Frontal cortex (tissue), 3 donors: ENCODE measurements at regions not wholly inside any gene's neighbourhood (a gene's known extent, or its start where the extent isn't known, plus 50 kb on each side); places are given as distances from the start of the nearest gene placed in this dataset.

Experiments
- DNase-seq, 2 donors: peaks; one replicate each; pipeline ENCODE4 v3.0.0; 2012; ENCODE audit warnings: low spot score in 2 of 2
- FAIRE-seq: peaks from 2 replicates; lab custom pipeline; 2012; peaks lifted over from hg19 to GRCh38; lab: Jason Lieb, UNC
- donor health status: control.
- donor health status: control.
- donor health status: control.

- no peak for DNase-seq
- FAIRE-seq: no peak
Measured at GRCh38 chr14:101215927-101216326, 312.4 kb upstream of the RTL1 start.

GRCh38 chr14:101216366-101217079 lies 313.0 kb upstream of the RTL1 start:
- FAIRE-seq (no peak), DNase-seq (no peak)

GRCh38 chr14:101217080-101217463 lies 313.6 kb upstream of the RTL1 start:
- DNase-seq: no peak
- FAIRE-seq: no peak

GRCh38 chr14:101217616-101218371 lies 314.3 kb upstream of the RTL1 start:
- no peak for DNase-seq
- no peak for FAIRE-seq

GRCh38 chr14:101219896-101220703 lies 316.6 kb upstream of the RTL1 start:
- FAIRE-seq: no peak
- no peak for DNase-seq

- FAIRE-seq (no peak), DNase-seq (no peak)
Measured at GRCh38 chr14:101220921-101221510, 317.5 kb upstream of the RTL1 start.

GRCh38 chr14:101221549-101222160 lies 318.1 kb upstream of the RTL1 start:
- FAIRE-seq: no peak
- no peak for DNase-seq

GRCh38 chr14:101222362-101223070 lies 319.0 kb upstream of the RTL1 start:
- no peak for FAIRE-seq

GRCh38 chr14:101223127-101223526 lies 319.6 kb upstream of the RTL1 start:
- no peak for FAIRE-seq
- no peak for DNase-seq

More at GRCh38 chr14:101222362-101223070, 319.0 kb upstream of the RTL1 start:
- no peak for DNase-seq

- FAIRE-seq: no peak
- DNase-seq: no peak
Measured at GRCh38 chr14:101223561-101224162, 320.1 kb upstream of the RTL1 start.

GRCh38 chr14:101224356-101225156 lies 321.0 kb upstream of the RTL1 start:
- DNase-seq (no peak), FAIRE-seq (no peak)

GRCh38 chr14:101225157-101226152 lies 321.9 kb upstream of the RTL1 start:
- FAIRE-seq (no peak), DNase-seq (no peak)

- no peak for FAIRE-seq
Measured at GRCh38 chr14:101226265-101226602, 322.7 kb upstream of the RTL1 start.

GRCh38 chr14:101226603-101227425 lies 323.3 kb upstream of the RTL1 start:
- FAIRE-seq (no peak), DNase-seq (no peak)

More at GRCh38 chr14:101226265-101226602, 322.7 kb upstream of the RTL1 start:
- no peak for DNase-seq

- no peak for FAIRE-seq
- DNase-seq: no peak
Measured at GRCh38 chr14:101227611-101228594, 324.4 kb upstream of the RTL1 start.
